K562 (cell line): ENCODE measurements at regions not wholly inside any gene's neighbourhood (a gene's known extent, or its start where the extent isn't known, plus 50 kb on each side); places are given as distances from the start of the nearest gene placed in this dataset.

Experiments used
- ATAC-seq: fragments of 200-7000 bp; cut with Tn5 transposase; 3 replicates; pipeline ENCODE4 v1.9.1; 2020; ENCODE audit warnings: moderate library complexity
- BruUV-seq: library from RNA; stranded (reverse); fragments of 400-500 nt; replicated peaks from 2 replicates; lab custom pipeline; 2021; lab: Mats Ljungman, UMichigan
- CTCF ChIA-PET: fragments of 300-600 bp; formaldehyde crosslinking; extraction: SDS; loops from one replicate; lab custom pipeline; 2021; ENCODE audit warnings: low intra/inter-chr PET ratio; lab: Yijun Ruan, JAX
- POLR2A ChIA-PET: fragments of 300-600, 350-650 bp; sonication (Branson Sonifier 250); formaldehyde crosslinking; extraction: SDS; loops from one replicate; lab custom pipeline; 2021; ENCODE audit warnings: antibody characterized with exemption, inconsistent platforms; lab: Yijun Ruan, JAX
- DNase-seq, 4 experiments: peaks; one replicate each; pipeline versions ENCODE4 v3.0.0 to v3.0.0-alpha.2; 2011 to 2018; ENCODE audit warnings: low spot score in 3 of 4, mixed read lengths in 3 of 4; ENCODE audit errors: extremely low read depth in 1 of 4
- FAIRE-seq: peaks from 2 replicates; lab custom pipeline; 2011; peaks lifted over from hg19 to GRCh38; lab: Jason Lieb, UNC
- H2AFZ ChIP-seq: 2 replicates; pipeline ENCODE4 v1.6.0; 2011; ENCODE audit warnings: low read depth, low read length, control low read depth, inconsistent platforms
- H3K27ac ChIP-seq: fragments of 200-600 bp; 3 replicates; pipeline ENCODE4 v1.8.0; 2011; ENCODE audit warnings: low read depth, mild to moderate bottlenecking, control low read depth, inconsistent platforms, low read length, moderate library complexity, mixed read lengths; ENCODE audit errors: extremely low read depth
- H3K27me3 ChIP-seq, 2 experiments: fragments of 300-600 bp in 1 of 2; 2 replicates in 1 of 2; 3 replicates in 1 of 2; pipeline versions ENCODE4 v1.6.0 to v1.8.0; 2011; ENCODE audit warnings: inconsistent platforms in 2 of 2, low read length in 2 of 2, mild to moderate bottlenecking in 1 of 2, mixed read lengths in 1 of 2, moderate library complexity in 1 of 2; ENCODE audit not compliant: control insufficient read depth in 2 of 2, insufficient read depth in 2 of 2
- H3K36me3 ChIP-seq: fragments of 300-600 bp; 3 replicates; pipeline ENCODE4 v1.8.0; 2011; ENCODE audit warnings: mild to moderate bottlenecking, low read length, inconsistent platforms; ENCODE audit not compliant: control insufficient read depth, insufficient read depth
- H3K4me1 ChIP-seq, 2 experiments: fragments of 200-600 bp in 1 of 2; replicated peaks in 1 of 2; 2 replicates in 1 of 2; 3 replicates in 1 of 2; pipeline versions ENCODE4 v1.5.1 to v1.8.0; 2011; ENCODE audit warnings: inconsistent platforms in 2 of 2, low read length in 2 of 2, mild to moderate bottlenecking in 1 of 2, mixed read lengths in 1 of 2, moderate library complexity in 1 of 2; ENCODE audit not compliant: control insufficient read depth in 2 of 2, insufficient read depth in 2 of 2
- H3K4me2 ChIP-seq: 2 replicates; pipeline ENCODE4 v1.6.1; 2011; ENCODE audit warnings: low read length, control low read depth, inconsistent platforms, mixed read lengths; ENCODE audit not compliant: insufficient read depth
- H3K4me3 ChIP-seq: fragments of 200-600 bp; sonication (generic), shearing (Covaris generic); 2 replicates; pipeline ENCODE4 v1.5.1; 2016; ENCODE audit warnings: control low read depth, inconsistent platforms
- H3K79me2 ChIP-seq: fragments of 200-600 bp; 3 replicates; pipeline ENCODE4 v1.8.0; 2011; ENCODE audit warnings: low read length, inconsistent platforms; ENCODE audit not compliant: control insufficient read depth, insufficient read depth
- H3K9ac ChIP-seq, 2 experiments: 2 replicates each; pipeline versions ENCODE4 v1.6.0 to v1.6.1; 2011; ENCODE audit warnings: low read depth in 2 of 2, low read length in 2 of 2, control low read depth in 1 of 2, inconsistent platforms in 1 of 2, mild to moderate bottlenecking in 1 of 2, mixed read lengths in 1 of 2; ENCODE audit not compliant: insufficient read depth in 1 of 2
- H3K9me1 ChIP-seq: one replicate; pipeline ENCODE4 v1.6.0; 2011; ENCODE audit warnings: inconsistent platforms, mild to moderate bottlenecking, low read length, moderate library complexity; ENCODE audit not compliant: control insufficient read depth, insufficient read depth
- H3K9me3 ChIP-seq: replicated peaks from 2 replicates; pipeline ENCODE4 v1.5.1; 2011; ENCODE audit warnings: low read depth, low read length, inconsistent platforms; ENCODE audit not compliant: control insufficient read depth, insufficient read depth
- H4K20me1 ChIP-seq: replicated peaks from 2 replicates; pipeline ENCODE4 v1.6.1; 2011; ENCODE audit warnings: low read length, inconsistent platforms, mixed read lengths; ENCODE audit not compliant: control insufficient read depth, insufficient read depth
- GATAD2B ChIP-seq: fragments of 450-650 bp; IDR thresholded peaks from 2 replicates; pipeline ENCODE4 v1.6.1; 2017; ENCODE audit warnings: mild to moderate bottlenecking, borderline replicate concordance
- MAFK ChIP-seq: IDR thresholded peaks from 2 replicates; pipeline ENCODE4 v1.6.1; 2011; ENCODE audit warnings: low read length, improper control_type of control experiment
- MCM5 ChIP-seq: fragments of 450-650 bp; IDR thresholded peaks from 2 replicates; pipeline ENCODE4 v1.6.1; 2016; ENCODE audit warnings: low read depth
- SP1 ChIP-seq: sonication (generic); formaldehyde crosslinking; IDR thresholded peaks from 2 replicates; pipeline ENCODE4 v1.8.1; 2022; ENCODE audit warnings: mild to moderate bottlenecking, missing genetic modification reagents
- U2AF1 ChIP-seq: fragments of 200-400 bp; formaldehyde crosslinking; optimal IDR thresholded peaks from 2 replicates; pipeline ENCODE3; 2017; ENCODE audit warnings: mild to moderate bottlenecking, low read depth, low read length, moderate library complexity
- ZBTB40 ChIP-seq, 2 experiments: fragments of 450-650 bp in 1 of 2; sonication (generic) in 1 of 2; formaldehyde crosslinking in 1 of 2; IDR thresholded peaks; 2 replicates each; pipeline versions ENCODE4 v1.7.1 to v1.9.0; 2016 to 2022; ENCODE audit warnings: inconsistent platforms in 1 of 2, mild to moderate bottlenecking in 1 of 2, missing genetic modification reagents in 1 of 2
- WGBS: fragments of 100-300 bp; shearing (Covaris generic); methylation state at CpG from one replicate; pipeline ENCODE4 v1.1.6; 2016; ENCODE audit warnings: low coverage, mixed read lengths; ENCODE audit not compliant: insufficient coverage; ENCODE audit errors: missing lambda C conversion rate; 5-methylcytosine and 5-hydroxymethylcytosine counted together
- in situ Hi-C: fragments of 300-500 bp; cut with MboI; formaldehyde crosslinking; loops from 4 replicates; pipeline ENCODE4 v1.15.0; 2018; ENCODE audit warnings: inconsistent platforms, mixed read lengths
- intact Hi-C: fragments of 100-400 bp; cut with micrococcal nuclease; formaldehyde crosslinking; loops from 2 replicates; pipeline ENCODE4 v1.14.2; 2022
- TF ChIP-seq, protein P1 (sequence below): fragments of 450-650 bp; IDR thresholded peaks from 2 replicates; pipeline ENCODE4 v1.7.1; 2018; ENCODE audit warnings: mild to moderate bottlenecking, low read depth; ENCODE audit not compliant: partially characterized antibody

GRCh38 chr7:25313526-25313925 is 85.2 kb upstream of the NPVF start (continued):
- TF ChIP-seq, protein P1, sequence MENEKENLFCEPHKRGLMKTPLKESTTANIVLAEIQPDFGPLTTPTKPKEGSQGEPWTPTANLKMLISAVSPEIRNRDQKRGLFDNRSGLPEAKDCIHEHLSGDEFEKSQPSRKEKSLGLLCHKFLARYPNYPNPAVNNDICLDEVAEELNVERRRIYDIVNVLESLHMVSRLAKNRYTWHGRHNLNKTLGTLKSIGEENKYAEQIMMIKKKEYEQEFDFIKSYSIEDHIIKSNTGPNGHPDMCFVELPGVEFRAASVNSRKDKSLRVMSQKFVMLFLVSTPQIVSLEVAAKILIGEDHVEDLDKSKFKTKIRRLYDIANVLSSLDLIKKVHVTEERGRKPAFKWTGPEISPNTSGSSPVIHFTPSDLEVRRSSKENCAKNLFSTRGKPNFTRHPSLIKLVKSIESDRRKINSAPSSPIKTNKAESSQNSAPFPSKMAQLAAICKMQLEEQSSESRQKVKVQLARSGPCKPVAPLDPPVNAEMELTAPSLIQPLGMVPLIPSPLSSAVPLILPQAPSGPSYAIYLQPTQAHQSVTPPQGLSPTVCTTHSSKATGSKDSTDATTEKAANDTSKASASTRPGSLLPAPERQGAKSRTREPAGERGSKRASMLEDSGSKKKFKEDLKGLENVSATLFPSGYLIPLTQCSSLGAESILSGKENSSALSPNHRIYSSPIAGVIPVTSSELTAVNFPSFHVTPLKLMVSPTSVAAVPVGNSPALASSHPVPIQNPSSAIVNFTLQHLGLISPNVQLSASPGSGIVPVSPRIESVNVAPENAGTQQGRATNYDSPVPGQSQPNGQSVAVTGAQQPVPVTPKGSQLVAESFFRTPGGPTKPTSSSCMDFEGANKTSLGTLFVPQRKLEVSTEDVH = no peak
- no peak for TF ChIP-seq SP1 (CRISPR knock-in tag)
- no peak for TF ChIP-seq MAFK
- TF ChIP-seq MCM5 = no peak

DNA sequence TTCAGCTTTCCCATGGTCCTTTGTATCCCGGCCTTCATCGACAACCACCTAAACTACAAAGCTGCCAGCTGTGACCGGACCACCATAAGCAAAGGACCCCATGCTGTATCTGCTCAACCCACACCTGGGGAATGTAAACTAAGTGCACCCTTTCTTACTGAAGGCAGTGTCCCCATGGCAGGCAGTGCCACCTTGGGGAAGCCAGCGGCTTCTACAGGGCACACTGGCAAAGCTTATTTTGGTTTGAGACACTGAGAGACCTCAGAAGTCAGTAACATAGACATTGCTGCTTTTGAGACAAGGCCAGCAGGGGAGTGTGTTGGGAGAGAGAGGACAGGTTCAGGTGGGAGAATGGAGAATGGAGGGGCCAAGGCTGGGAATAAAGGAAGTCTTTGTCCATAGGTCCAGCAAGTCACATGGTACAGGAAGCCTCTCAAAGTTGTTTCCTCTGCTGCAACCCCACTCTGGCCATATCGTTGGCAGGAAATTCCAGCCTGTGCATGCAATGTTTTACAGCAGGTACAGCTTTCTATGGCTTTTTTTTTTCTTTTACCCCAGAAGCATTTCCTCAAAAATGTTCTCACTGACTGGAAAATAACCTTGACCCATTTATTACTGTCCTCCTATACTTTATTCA is 85.9 kb upstream of the NPVF start:
- in situ Hi-C loops (no loop called here), intact Hi-C loops (no loop called here)
- Histone ChIP-seq H3K4me2 (no peak overlapping the region), H3K27ac (no peak overlapping the region), H4K20me1 (no peaks in the 10 kb centered on the region), H3K9me1 (no peaks in the 10 kb centered on the region), H3K79me2 (no peaks in the 10 kb centered on the region), H3K27me3 (peaks cover 2 to 20% of the 10 kb centered on the region in 2 experiments; a peak in 3 of 5 replicates), H3K4me3 (no peak overlapping the region), H2AFZ (no peak overlapping the region), H3K36me3 (no peaks in the 10 kb centered on the region), H3K4me1 (no peaks in the 10 kb centered on the region), H3K9ac (no peak overlapping the region), H3K9me3 (no peaks in the 10 kb centered on the region)
- BruUV-seq = no TSS peak
- POLR2A ChIA-PET = no interaction called here
- 5% methylated on average over 5 of the region's 5 CpGs for WGBS
- FAIRE-seq = no peak
- no peak for ATAC-seq
- CTCF ChIA-PET = no interaction called here
- DNase-seq = no peak
- TF ChIP-seq U2AF1 (no peak), GATAD2B (no peak), ZBTB40 (IDR thresholded peaks at IDR 0.05) (no peak), ZBTB40 (CRISPR knock-in tag; IDR thresholded peaks at IDR 0.05) (no peak)
